Right renal pelvis (tissue), 4 donors: ENCODE measurements at regions not wholly inside any gene's neighbourhood (a gene's known extent, or its start where the extent isn't known, plus 50 kb on each side); places are given as distances from the start of the nearest gene placed in this dataset.
"Not testable (repeated sequence)": the region's sequence is repeated elsewhere in the genome, so short reads cannot be mapped to it uniquely, and the experiment has no call there.

ENCODE experiments used
- DNase-seq, 4 donors: peaks; one replicate each; pipeline ENCODE4 v3.0.0-alpha.2; 2013; ENCODE audit warnings: low read depth in 4 of 4, low spot score in 3 of 4, missing footprints in 1 of 4

GRCh38 chr6:81925201-81925600 is 172.7 kb upstream of the TENT5A start:
- DNase-seq: no peak

DNA sequence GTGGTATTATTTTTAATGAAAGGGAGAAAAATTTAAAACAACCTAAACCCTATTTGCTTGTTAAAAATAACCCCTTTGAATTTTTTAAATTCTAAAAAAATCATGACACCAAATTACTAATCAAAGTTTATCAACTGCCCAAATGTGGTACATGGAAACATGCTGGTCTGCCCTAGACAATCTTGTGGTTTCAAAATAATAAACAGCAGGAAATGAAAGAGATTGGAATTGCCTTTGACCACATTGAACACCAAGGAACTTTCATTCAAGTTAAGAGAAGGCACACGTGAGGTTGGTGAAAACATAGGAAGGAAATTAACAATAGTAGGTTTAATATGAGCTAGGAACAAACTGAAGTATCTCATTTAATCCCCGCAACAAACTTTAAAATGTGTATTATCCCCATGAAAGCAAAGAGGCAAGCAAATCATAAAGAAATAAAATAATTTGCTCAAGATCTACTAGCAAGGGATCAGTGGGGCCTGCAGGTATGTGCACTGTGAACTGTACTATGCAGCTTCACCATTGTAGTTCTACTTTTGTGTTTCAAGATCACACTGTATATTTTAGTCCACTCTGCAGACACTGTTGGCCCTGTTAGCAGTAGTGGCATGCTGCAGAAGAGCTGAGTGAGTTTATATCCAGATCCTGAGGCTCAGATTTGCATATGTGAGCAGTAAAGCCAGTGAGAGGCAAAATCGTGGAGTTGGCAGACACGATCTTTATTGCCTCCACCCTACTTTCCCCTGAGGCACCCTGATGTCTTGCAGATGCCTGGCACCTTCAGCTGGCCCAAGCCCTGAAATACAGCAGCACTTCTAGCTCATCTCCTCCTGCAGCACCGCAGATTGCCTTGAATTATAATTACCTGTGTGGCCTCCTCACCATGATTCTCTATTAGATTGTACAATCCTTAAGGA is 157.8 kb upstream of the TENT5A start:
- no peak for DNase-seq

DNA sequence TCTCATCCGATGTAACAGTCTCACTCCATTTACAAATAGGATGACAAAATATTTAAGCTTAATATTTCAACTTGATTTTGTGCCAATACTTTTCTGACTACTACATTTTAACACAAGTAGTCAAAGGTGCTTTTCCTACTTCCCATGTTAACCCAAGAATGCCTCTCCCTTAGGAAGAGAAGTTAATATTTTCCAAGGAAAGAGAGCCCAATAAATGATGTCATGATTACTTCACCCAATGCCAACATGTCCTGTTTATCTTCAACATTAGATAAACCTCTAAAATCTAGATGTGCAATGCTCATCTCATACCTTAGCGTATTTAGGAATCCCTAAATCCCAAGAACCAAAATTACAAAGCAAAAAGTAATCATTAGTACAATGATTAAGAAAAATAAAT is 156.7 kb upstream of the TENT5A start:
- DNase-seq: no peak

GRCh38 chr6:81906709-81907204 is 154.3 kb upstream of the TENT5A start:
- no peak for DNase-seq

- no peak for DNase-seq
Observed at GRCh38 chr6:81906041-81906440, 153.6 kb upstream of the TENT5A start.

DNA sequence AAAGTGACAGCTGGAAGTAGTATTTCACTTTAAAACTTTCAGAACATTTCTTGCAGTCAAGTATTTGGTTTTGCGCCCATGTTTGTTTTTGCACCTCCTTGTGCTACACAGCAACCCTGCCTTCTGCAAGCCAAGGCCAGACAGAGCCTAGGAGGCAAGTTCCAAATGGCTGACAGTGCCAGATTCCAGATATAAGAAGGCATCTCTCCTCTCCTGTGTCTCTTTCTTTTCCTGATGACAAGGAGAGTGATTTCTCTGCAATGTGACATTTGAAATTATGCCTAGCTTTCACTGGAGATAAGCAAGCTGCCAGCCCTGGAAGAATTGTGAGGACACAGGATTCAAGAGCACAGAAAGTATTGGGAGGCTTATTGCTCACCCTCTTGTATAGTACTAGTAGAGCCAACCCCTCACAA is 149.1 kb upstream of the TENT5A start:
- DNase-seq: peak in 3 of 4 donors; percentile 10 to 28 (median 15)

DNA sequence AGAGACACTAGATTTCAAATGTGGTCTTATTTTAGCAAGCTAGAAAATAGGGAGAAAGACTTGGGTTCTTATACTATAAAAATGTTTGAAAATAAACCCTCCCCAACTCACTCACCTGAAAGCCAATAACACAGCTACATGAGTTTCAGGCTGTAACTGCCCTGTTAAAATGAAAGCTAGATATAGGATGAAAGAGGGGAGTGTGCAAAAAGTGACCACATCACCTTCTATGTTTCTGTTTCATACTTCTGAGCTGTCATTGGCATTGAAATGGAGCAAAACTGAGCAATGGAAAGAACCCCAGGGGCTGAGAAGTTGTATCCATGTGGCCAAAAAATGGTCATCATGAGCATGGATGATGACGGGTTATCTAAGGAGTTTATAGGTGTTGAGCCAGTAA is 148.1 kb upstream of the TENT5A start:
- no peak for DNase-seq

DNA sequence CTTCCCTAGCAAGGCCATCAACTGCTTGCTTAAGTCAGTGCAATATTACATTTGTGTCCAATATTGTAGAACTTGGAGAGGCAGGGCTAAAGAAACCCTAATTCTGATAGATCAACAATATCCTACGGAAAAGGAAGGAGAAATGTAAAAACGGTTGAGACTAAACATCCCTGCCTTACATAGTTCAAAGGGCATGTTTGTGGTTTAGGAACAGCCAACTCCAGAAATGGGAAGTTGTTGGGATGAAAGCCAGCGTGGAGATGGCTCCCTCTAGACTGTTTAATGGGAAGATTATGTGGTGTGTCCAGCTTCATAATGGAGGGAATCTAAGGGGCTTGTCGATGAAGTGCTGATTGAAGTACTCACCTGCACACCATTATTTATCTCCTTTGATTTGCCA is 145.3 kb upstream of the TENT5A start:
- DNase-seq: no peak

DNA sequence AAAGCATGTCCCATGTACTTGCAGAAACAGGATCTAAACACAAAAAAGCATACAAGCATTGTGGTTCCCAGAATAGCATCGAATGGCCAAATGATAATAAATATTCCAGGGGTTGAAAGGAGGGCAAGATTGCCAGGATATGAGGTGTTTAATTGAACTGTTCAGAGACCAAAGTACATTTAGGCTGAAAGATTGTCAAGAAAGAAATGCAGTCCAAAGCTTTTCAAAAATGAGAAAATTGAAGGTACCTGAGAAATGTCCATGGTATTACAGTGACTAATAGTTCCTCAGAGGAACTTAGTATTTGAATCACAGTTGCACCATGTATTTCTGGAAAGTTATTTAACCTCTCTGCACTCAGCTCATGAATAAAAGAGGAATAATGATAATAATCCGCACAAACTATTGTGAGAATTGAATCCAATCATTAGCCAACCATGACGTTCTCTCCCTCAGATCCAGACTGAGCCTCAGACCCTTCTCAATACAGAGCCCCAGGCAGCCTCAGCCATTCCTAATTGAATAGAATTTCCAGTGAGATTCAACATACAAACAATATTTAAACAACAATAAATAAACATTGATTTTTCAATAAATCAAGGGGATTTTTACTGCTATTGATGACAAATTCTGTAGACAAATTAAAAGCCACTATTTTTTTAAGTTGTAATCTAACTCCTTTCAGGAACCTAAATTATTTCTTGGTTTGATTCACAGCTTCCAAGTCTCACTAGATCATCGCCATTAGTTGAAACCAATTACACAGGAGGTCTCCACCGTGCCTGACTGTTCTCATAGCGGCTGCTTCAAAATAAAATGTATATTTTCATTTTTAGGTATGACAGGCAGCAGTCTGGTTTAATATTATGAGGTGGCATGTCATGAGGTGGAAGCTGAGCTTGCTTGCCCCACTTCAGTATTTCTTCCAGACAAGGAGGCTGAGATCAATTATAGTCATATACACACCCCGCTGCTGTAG is 144.3 kb upstream of the TENT5A start:
- no peak for DNase-seq

DNA sequence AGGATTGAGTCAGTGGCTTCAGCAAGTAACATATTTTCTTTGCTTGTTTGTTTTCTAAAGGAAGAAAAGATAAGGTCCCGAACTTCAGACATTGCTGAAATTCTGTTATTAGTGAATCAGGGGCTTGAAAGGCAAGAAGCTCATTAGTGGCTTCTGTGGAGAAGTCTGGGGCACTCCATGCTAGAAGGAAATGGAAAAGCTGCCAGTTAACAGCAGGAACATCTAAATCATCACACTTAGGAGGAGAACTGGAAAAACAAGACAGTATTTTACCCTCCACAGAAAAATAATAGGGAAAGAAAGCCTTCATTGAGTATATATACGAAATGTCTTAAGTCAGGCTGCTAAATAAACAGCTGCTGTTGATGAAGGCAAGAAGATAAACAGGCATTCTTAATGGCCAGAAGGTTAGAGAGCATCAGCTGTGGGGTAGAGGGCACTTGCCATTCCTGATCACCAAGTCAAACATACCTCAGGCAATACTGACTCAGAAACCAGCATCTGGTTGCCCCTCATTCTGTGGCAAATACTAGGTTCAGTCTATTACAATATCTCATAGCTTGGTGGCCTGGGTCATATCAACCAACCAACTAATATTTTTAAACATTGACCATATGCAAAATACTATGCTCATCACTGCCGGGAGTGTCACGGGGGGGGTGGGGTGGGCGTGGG is 143.2 kb upstream of the TENT5A start:
- DNase-seq: no peak

DNA sequence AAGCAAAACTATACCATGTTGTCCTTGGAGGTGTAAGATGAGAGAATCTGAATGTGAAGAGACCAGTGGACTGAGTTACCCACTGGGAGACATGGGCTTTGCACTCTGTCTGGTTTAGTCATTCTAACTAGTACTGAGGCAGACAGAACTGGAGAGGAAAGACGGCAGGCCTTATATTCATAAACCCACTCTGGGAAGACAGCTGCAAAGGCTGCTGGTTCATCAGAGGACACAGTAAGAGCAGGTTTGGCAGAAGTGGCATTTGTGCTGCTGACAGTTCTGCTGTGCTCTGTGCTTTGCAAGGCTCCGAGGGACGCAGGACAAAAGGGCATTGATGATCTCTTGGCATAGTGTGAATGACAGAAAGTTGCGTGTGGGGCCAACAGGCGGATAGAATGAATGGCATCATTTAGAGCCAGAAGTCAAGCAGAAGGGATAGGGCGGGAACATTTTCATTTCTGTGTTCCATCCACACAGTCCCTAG is 142.3 kb upstream of the TENT5A start:
- no peak for DNase-seq

GRCh38 chr6:81894306-81894705 is 141.8 kb upstream of the TENT5A start:
- DNase-seq: no peak

- no peak for DNase-seq
Observed at GRCh38 chr6:81892891-81893290, 140.4 kb upstream of the TENT5A start.

GRCh38 chr6:81891874-81892273 is 139.4 kb upstream of the TENT5A start:
- DNase-seq: no peak

DNA sequence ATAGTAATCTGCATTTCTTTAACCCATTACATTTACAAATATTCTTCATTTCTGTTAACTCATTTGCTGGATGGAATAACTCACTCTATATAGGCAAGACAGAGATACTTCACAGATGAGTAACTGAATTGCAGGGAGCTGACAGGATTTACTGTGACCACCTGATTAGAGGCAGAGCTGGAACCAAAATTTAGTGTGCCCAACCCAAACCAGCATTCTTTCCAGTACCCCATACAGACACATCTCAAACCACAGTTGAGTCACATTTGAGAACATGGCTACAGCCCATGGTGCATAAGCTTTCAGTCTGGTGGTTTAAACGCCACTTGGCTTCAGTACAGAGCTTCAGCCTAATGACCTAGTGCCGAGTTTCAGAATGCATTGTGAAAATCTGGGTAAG is 138.4 kb upstream of the TENT5A start:
- DNase-seq: no peak

DNA sequence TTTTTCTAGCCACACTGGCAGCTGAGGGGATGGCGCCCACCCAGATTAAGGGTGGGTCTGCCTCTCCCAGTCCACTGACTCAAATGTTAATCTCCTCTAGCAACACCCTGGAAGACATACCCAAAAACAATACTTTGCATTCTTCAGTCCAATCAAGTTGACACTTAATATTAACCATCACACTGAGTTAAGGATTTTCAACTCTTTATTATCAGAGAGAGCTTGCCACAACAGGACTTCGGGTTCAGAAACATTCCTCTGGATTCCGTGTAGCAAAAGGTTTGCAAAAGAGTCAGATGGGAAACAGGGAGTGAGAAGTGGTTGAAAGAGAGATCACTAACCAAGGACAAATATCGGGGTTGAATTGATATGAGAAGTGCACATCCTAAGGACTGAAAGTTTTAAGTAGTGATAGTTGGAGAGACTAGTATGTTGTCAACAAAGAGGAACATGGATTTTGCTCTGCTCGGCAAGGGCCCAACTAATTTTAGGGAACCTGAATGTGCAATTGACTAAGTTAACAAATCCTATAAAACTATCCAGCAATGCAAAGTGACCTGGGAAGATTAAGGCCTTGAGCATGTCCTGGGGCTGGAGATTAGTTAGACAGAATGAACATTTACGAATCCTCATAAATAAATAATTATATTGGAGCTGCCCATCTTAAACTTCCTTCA is 137.0 kb upstream of the TENT5A start:
- no peak for DNase-seq

GRCh38 chr6:81886909-81887308 is 134.4 kb upstream of the TENT5A start:
- DNase-seq: not testable (repeated sequence)

GRCh38 chr6:81886157-81886556 is 133.7 kb upstream of the TENT5A start:
- no peak for DNase-seq

GRCh38 chr6:81881660-81882059 is 129.2 kb upstream of the TENT5A start:
- no peak for DNase-seq

DNA sequence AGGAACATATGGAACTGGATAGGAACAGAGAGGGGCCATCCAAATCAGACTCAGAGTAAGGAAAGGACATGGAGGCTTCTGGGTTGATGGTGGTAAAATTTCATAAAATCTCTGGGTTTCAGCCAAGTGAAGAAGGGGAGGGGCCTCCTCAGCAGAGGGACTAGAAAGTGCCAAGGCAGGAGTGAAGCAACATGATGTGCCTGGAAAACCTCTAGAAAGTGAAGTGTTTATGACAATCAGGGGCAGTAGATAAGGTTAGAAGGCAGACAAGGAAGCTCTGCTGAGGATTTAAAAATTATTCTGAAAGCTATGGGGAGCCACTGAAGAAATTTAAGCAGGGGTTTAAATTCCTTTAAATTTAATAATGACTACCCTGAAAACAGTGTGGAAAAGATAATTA is 126.0 kb upstream of the TENT5A start:
- no peak for DNase-seq
